HG03575 (cell line): ENCODE measurements at regions not wholly inside any gene's neighbourhood (a gene's known extent, or its start where the extent isn't known, plus 50 kb on each side); places are given as distances from the start of the nearest gene placed in this dataset.

Experiments
- ATAC-seq: cut with Tn5 transposase; IDR thresholded peaks from one replicate; pipeline ENCODE4 v1.9.1; 2021; ENCODE audit not compliant: unreplicated experiment, insufficient number of reproducible peaks, low FRiP score; ENCODE audit errors: extremely low read depth

DNA sequence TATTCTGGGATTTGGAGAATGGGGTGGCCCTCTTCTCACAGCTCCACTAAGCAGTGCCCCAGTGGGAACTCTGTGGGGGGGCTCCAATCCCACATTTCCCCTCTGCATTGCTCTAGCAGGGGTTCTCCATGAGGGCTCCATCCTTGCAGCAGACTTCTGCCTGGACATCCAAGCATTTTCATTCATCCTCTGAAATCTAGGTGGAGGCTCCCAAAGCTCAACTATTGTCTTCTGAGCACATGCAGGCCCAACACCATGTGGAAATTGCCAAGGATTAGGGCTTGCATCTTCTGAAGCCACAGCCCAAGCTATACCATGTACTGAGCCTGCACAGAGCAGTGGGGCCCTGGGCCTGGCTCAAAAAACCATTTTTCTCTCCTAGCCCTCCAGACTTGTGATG, 162.4 kb upstream of the CWC22 start:
- ATAC-seq: no peak

DNA sequence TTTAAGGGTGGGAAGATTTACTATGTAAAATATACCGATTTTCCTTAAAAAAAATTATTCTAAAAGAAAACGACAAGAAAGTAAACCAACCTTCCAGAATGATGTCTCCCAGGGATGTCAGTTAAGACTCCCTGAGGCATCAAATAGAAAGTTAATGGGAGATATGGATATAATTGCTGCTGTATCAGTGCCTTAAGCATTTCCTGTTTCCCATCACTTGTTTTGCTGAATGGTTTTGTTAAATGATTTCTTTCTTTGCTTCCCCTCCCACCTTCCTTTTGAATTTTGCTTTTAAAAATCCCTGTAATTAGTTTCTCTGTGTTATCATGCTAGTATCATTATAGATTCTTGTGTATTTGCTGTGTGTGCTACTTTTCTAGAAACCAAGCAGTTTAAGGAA, 154.3 kb upstream of the CWC22 start:
- ATAC-seq: no peak

- ATAC-seq: no peak
These were observed 152.8 kb upstream of the CWC22 start for GRCh38 chr2:180159921-180160320.

DNA sequence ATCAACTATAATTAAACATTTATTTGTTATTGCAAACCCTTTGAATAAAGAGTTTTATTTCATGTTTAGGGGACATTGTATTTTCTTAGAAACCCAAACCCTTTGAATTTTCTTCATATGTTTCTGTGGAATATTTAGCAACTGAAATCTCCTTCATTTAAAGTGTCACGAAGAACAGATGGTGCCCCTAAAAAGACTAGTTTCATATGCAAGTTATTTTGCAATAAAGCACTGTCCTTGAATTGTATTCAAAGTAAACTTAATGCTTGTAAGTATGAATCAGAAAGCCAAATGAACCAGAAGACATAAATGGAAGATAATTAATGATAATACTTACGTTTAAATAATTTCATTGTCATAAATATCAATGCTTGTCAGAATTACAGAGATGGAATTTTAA, 151.9 kb upstream of the CWC22 start:
- no peak for ATAC-seq

DNA sequence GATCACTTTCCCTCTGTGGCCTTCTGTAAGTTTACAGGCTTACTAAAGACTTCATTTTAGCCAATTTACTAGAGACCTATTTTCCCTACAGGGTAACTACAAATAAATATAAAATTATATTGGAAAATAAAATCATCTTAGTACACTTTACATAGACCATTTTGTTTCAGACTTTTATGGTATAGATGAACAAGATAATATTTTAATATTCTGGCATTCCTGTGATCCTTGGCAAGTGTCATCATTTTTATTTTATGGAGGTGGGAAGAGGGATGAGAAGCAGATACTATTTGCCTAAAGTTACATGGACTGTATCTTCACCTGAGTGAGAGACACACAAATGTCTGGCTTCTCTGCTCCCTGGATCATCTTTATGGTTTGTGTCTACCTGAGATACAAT, 149.6 kb upstream of the CWC22 start:
- ATAC-seq: no peak

- no peak for ATAC-seq
These were observed 143.5 kb upstream of the CWC22 start for GRCh38 chr2:180150606-180151005.

- no peak for ATAC-seq
These were observed 139.4 kb upstream of the CWC22 start for GRCh38 chr2:180146541-180146940.

DNA sequence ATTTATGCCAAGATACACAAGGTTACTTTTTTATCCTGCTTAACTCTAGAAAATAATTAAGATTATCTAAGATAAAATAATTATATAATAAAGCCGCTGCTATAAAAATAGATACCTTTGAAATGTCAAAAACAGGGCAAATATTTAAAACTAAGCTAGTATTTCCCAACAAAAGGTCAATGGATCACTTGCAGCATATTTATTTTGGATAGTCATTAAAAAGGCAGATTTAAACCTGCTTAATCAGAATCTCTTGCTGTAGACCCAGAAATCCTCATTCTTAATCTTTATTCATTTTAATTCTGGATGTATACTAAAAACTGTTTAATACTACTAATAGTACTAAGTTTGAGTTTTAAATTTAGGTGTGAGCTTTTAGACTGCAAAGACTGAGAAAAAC, 139.0 kb upstream of the CWC22 start:
- no peak for ATAC-seq

DNA sequence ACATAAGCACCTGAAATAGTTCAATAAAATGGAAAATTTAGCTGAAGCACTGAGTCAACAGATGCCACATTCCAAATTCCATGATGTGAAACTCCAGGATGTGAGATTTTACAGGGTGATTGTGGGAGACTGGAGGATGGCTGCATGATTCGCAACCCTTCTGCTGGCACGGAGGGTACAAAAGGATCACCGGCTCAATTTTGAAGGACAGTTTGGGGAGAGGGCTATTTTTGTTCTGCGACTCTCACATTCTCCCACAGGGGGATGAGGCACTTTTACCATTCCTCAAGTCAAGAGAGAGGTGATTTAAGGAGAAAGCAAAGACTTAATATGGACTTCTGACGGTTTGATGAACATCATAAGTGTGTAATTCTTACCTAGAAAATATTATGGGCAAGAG, 138.1 kb upstream of the CWC22 start:
- no peak for ATAC-seq

DNA sequence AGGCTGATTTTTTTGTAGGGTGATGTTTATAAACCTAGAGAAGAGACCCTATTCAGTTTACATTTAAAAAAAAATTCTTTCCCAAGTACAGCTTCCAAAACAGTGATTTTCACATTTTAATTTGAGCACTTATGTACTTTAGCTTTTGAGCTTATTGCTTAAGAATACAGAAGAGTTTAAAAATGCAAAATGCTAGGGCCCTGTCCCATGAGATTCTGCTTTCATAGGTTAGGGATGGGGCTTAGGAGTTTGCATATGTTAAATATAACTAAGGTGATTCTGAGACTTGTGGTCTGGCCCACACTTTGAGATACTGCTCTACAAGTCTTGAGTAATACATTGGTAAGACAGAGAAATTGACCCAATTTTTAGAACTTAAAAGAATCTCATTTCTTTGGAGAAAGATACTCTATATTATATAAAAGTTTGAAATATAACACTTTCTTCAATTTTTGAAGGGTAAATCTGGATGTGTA, 137.3 kb upstream of the CWC22 start:
- ATAC-seq: no peak

- no peak for ATAC-seq
These were observed 136.7 kb upstream of the CWC22 start for GRCh38 chr2:180143633-180144337.

DNA sequence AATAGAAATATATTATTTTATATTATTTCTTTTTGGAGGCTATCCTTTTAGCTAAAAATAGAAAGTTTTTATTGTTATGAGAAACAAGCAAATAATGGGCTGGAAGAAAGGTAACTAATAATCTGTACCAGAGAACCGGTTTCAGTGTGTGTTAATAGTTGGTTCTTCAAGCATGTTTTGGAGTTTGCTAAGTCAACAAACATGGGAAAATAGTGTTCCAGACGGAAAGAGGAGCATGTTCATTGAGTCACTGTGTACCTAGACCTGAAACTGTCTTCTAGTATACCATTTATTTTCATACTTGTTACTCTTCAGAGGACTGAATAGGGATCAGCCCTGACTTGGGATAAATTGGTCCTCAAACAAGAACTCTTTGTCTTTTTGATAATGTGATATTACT, 134.5 kb upstream of the CWC22 start:
- no peak for ATAC-seq

DNA sequence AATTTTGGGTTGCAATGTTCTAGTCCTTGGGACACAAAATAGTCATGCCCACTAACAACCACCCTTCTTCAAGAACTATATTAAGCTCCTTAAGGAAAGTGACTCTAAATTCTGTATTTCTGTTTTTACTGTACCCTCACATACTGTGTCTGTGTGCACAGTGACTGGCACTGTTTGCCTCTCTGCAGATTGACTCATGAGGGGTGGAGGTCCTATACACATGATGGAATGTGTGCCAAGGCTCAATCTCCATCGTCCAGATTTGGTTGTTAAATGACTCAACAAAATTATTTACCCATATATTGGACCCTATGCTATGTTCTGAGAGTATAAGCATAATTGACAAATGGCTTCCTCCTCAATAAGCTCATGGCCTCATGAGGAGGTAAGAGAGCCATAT, 126.6 kb upstream of the CWC22 start:
- no peak for ATAC-seq

DNA sequence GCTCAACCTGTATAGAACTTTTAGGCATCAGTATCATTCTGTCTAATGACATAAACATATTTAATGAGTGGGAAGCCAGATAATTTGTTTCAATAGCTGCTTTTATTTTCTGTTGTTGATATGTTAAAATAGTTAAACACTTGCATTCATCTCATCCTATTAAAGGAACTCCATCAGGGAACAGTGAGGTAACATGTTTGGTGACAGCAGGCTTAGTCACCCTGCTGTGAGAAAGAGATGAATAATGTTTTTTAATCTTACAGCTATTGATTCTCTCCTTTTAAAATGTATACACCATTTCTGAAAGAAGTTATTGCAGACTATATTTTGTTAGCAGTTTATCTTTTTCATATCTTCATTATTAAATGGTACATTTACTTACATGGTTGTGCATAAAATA, 123.3 kb upstream of the CWC22 start:
- ATAC-seq: no peak

DNA sequence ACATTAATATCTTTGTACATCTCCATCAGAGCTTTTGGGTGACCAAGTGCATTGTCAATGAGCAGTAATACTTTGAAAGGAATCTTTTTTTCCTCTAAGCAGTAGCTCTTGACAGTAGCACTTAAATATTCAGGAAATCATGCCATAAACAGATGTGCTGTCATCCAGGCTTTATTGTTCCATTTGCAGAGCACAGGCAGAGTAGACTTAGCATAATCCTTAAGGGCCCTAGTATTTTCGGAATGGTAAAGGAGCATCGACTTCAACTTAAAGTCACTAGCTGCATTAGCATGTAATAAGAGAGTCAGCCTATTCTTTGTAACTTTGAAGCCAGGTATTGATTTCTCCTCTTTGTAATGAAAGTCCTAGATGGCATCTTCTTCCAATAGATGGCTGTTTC, 121.8 kb upstream of the CWC22 start:
- no peak for ATAC-seq

GRCh38 chr2:180125245-180125962, 118.3 kb upstream of the CWC22 start:
- ATAC-seq: no peak

- ATAC-seq: no peak
These were observed 117.4 kb upstream of the CWC22 start for GRCh38 chr2:180124273-180125139.

DNA sequence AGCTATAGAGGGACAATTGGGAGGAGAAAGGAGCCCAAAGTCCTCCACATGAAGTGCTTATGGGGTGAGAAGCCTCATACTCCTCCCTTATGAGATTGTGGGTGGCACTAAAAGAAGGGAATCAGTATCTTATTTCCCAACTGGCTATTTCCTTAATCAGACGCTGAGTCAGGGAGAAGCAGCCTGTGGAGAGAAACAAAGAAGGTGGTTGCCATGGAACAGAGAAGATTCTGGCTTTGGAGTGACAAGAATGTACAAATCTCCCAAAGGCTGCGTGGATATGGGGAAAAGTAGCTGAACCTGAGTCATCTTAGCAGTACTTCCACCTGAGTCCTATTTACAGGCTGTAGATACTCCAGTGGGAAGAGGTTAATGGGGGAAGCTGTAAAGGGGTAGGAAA, 115.8 kb upstream of the CWC22 start:
- ATAC-seq: no peak

- no peak for ATAC-seq
These were observed 108.6 kb upstream of the CWC22 start for GRCh38 chr2:180115675-180116074.

GRCh38 chr2:180115269-180115668, 108.2 kb upstream of the CWC22 start:
- no peak for ATAC-seq
